A549 (cell line): ENCODE measurements at regions not wholly inside any gene's neighbourhood (a gene's known extent, or its start where the extent isn't known, plus 50 kb on each side); places are given as distances from the start of the nearest gene placed in this dataset.

Experiments
- ATAC-seq, 2 experiments: fragments of 200-7000 bp in 1 of 2; fragments of >200 bp in 1 of 2; cut with Nextera tagmentation in 1 of 2; cut with Tn5 transposase in 1 of 2; 3 replicates each; pipeline versions ENCODE4 v1.8.0 to v1.9.1; 2018 to 2020; ENCODE audit warnings: mild to moderate bottlenecking in 1 of 2, moderate library complexity in 1 of 2
- CTCF ChIA-PET: fragments of 300-600 bp; sonication (Branson Sonifier 250); formaldehyde crosslinking; extraction: SDS; loops from one replicate; lab custom pipeline; 2021; ENCODE audit warnings: antibody characterized with exemption, inconsistent platforms; lab: Yijun Ruan, JAX
- POLR2A ChIA-PET: fragments of 350-600 bp; formaldehyde crosslinking; extraction: SDS; loops from one replicate; lab custom pipeline; 2021; ENCODE audit warnings: antibody characterized with exemption, inconsistent platforms; lab: Yijun Ruan, JAX
- DNase-seq, 2 experiments: peaks; one replicate each; pipeline versions ENCODE4 v3.0.0 to v3.0.0-alpha.2; 2011 to 2016; ENCODE audit warnings: low read depth in 1 of 2, low spot score in 1 of 2
- FAIRE-seq: peaks from 2 replicates; lab custom pipeline; 2011; peaks lifted over from hg19 to GRCh38; lab: Jason Lieb, UNC
- H3K27ac ChIP-seq, 2 experiments: fragments of >200 bp; sonication (Bioruptor Twin); formaldehyde crosslinking; 3 replicates each; pipeline ENCODE4 v1.5.1; 2016 to 2017
- H3K4me1 ChIP-seq: fragments of >200 bp; sonication (Bioruptor Twin); formaldehyde crosslinking; 3 replicates; pipeline ENCODE4 v1.6.1; 2016
- H3K4me2 ChIP-seq: fragments of >200 bp; sonication (Bioruptor Twin); formaldehyde crosslinking; 3 replicates; pipeline ENCODE4 v1.6.1; 2016
- H3K4me3 ChIP-seq: fragments of >200 bp; sonication (Bioruptor Twin); formaldehyde crosslinking; 3 replicates; pipeline ENCODE4 v1.5.1; 2016
- H3K9me3 ChIP-seq: fragments of >200 bp; sonication (Bioruptor Twin); formaldehyde crosslinking; 3 replicates; pipeline ENCODE4 v1.6.1; 2016
- CHD2 ChIP-seq: fragments of 150-350 bp; IDR thresholded peaks from 2 replicates; pipeline ENCODE4 v1.6.1; 2014; ENCODE audit warnings: low read length; ENCODE audit not compliant: partially characterized antibody
- CHD4 ChIP-seq: fragments of 200-600 bp; sonication (generic); IDR thresholded peaks from 2 replicates; pipeline ENCODE4 v1.6.1; 2016; ENCODE audit warnings: antibody characterized with exemption, mild to moderate bottlenecking, borderline replicate concordance
- EHF ChIP-seq: fragments of 250-450 bp; sonication (Bioruptor Pico); IDR thresholded peaks from 2 replicates; pipeline ENCODE4 v1.5.0; 2020; ENCODE audit warnings: mild to moderate bottlenecking
- EHMT2 ChIP-seq: fragments of 200-600 bp; sonication (generic); IDR thresholded peaks from 2 replicates; pipeline ENCODE4 v1.6.1; 2016; ENCODE audit warnings: antibody characterized with exemption, low read depth, mild to moderate bottlenecking, moderate library complexity
- ESRRA ChIP-seq: fragments of 150-350 bp; IDR thresholded peaks from 2 replicates; pipeline ENCODE4 v1.6.1; 2014; ENCODE audit warnings: mild to moderate bottlenecking, low read length, borderline replicate concordance
- FOSB ChIP-seq: fragments of 250-450 bp; sonication (Bioruptor Pico); IDR thresholded peaks from 2 replicates; pipeline ENCODE4 v1.5.0; 2020; ENCODE audit warnings: mild to moderate bottlenecking, moderate library complexity
- FOSL2 ChIP-seq, 2 experiments: fragments of 450-650 bp in 1 of 2; fragments of >200 bp in 1 of 2; sonication (Bioruptor Twin) in 1 of 2; formaldehyde crosslinking; IDR thresholded peaks; 2 replicates each; pipeline versions ENCODE4 v1.5.0 to v1.6.1; 2016 to 2020; ENCODE audit warnings: mild to moderate bottlenecking in 1 of 2, moderate library complexity in 1 of 2
- FOXS1 ChIP-seq: fragments of 250-450 bp; sonication (Bioruptor Pico); IDR thresholded peaks from 2 replicates; pipeline ENCODE4 v1.5.0; 2020; ENCODE audit warnings: mild to moderate bottlenecking, moderate library complexity
- HDAC2 ChIP-seq: fragments of 200-600 bp; sonication (generic); IDR thresholded peaks from 2 replicates; pipeline ENCODE4 v1.6.1; 2016
- KDM1A ChIP-seq: fragments of 200-600 bp; sonication (generic); IDR thresholded peaks from 2 replicates; pipeline ENCODE4 v1.6.1; 2016; ENCODE audit warnings: low read depth, mild to moderate bottlenecking
- NPAS2 ChIP-seq: fragments of 250-450 bp; sonication (Bioruptor Pico); IDR thresholded peaks from 2 replicates; pipeline ENCODE4 v1.8.0; 2022; ENCODE audit warnings: mild to moderate bottlenecking, moderate library complexity, borderline replicate concordance
- POLR2A ChIP-seq: IDR thresholded peaks from 2 replicates; pipeline ENCODE4 v1.6.1; 2012; ENCODE audit warnings: mild to moderate bottlenecking, low read length
- RAD21 ChIP-seq, 2 experiments: fragments of >200 bp in 1 of 2; sonication (Bioruptor Twin) in 1 of 2; formaldehyde crosslinking in 1 of 2; IDR thresholded peaks in 1 of 2; conservative IDR thresholded peaks in 1 of 2; 2 replicates in 1 of 2; 3 replicates in 1 of 2; pipeline ENCODE4 v1.6.1; 2012 to 2018; ENCODE audit warnings: inconsistent platforms in 1 of 2
- TFCP2L1 ChIP-seq: fragments of 250-450 bp; sonication (Bioruptor Pico); IDR thresholded peaks from 2 replicates; pipeline ENCODE4 v1.5.0; 2021; ENCODE audit warnings: mild to moderate bottlenecking
- ZSCAN20 ChIP-seq: fragments of 250-450 bp; sonication (Bioruptor Pico); IDR thresholded peaks from 2 replicates; pipeline ENCODE4 v1.8.0; 2022; ENCODE audit warnings: mild to moderate bottlenecking, moderate library complexity
- WGBS: methylation state at CpG from one replicate; pipeline ENCODE4 v1.1.6; 2017; ENCODE audit errors: missing lambda C conversion rate; 5-methylcytosine and 5-hydroxymethylcytosine counted together
- TF ChIP-seq, protein P1 (sequence below): fragments of >200 bp; sonication (Bioruptor Twin); formaldehyde crosslinking; IDR thresholded peaks from 2 replicates; pipeline ENCODE4 v1.6.1; 2016
- TF ChIP-seq, protein P2 (sequence below): fragments of >200 bp; sonication (Bioruptor Twin); formaldehyde crosslinking; IDR thresholded peaks from 3 replicates; pipeline ENCODE4 v1.5.1; 2016
- TF ChIP-seq, protein P3 (sequence below): fragments of 250-450 bp; sonication (Bioruptor Pico); IDR thresholded peaks from 2 replicates; pipeline ENCODE4 v1.5.0; 2020; ENCODE audit warnings: low read depth, mild to moderate bottlenecking, moderate library complexity
- TF ChIP-seq, protein P4 (sequence below): fragments of 250-450 bp; sonication (Bioruptor Pico); IDR thresholded peaks from 2 replicates; pipeline ENCODE4 v1.5.0; 2021; ENCODE audit warnings: mild to moderate bottlenecking, moderate library complexity, borderline replicate concordance
- TF ChIP-seq, protein P5 (sequence below): IDR thresholded peaks from 2 replicates; pipeline ENCODE4 v1.6.1; 2012; ENCODE audit warnings: low read depth, borderline replicate concordance

DNA sequence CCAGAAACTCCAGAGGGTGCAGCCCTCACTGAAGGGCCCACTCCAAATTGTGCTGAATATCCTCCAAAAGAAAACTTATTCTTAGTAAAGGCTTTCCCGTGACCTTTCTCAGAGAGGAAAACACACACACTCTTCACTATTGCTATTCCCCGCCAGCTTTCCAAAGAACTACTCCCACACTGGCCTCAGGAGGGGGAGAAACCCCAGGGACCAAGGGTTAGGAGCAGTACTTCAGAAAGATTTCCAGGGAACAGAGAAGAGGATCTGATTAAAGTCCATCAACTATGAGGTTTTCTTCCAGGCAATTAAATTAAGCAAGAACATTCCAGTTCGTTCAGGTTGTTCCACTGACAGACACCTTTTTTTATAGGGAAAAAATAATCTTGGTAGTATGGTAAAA, 150.2 kb downstream of the TTC32 start (continued):
- TF ChIP-seq, protein P1, sequence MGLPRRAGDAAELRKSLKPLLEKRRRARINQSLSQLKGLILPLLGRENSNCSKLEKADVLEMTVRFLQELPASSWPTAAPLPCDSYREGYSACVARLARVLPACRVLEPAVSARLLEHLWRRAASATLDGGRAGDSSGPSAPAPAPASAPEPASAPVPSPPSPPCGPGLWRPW: no peak
- TF ChIP-seq POLR2A: no peak
- no peak for TF ChIP-seq EHMT2
- no peak for TF ChIP-seq RAD21 (conservative IDR thresholded peaks at IDR 0.05 in 1 of 2, IDR thresholded peaks at IDR 0.05 in 1 of 2)
- TF ChIP-seq FOSL2 (IDR thresholded peaks at IDR 0.05): no peak
- TF ChIP-seq FOSL2 (CRISPR knock-in tag; IDR thresholded peaks at IDR 0.05): no peak
- TF ChIP-seq FOSB (CRISPR knock-in tag): no peak
- TF ChIP-seq, all 56 proteins: peak for 0

DNA sequence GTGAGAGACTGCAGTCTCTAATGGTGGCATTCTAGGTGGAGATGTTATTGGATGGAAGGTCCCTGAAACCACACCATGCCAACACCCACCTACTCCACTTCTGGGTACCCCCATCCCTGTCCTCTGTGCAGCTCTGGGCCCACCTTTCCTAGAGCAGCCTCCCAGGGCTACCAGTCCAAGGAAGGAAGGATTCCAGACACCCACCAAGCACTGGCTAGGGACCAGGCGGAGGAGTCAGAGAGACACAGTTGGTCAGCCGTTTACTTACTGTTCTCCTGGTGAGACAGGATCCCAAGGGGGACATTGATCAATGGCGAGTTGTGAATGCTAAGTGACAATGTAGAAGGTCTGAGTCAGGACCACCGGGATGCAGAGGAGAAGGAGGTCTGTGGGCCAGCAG, 151.6 kb downstream of the TTC32 start:
- H3K4me1 ChIP-seq: no peaks in the 10 kb centered on the region
- ChIA-PET CTCF (no interaction called here), POLR2A (no interaction called here)
- DNase-seq (no peak), FAIRE-seq (no peak), ATAC-seq (no peak)
- no peak overlapping the region for H3K4me2 ChIP-seq
- 54% methylated on average over 4 of the region's 4 CpGs for WGBS
- TF ChIP-seq FOXS1 (CRISPR knock-in tag) (no peak), ZSCAN20 (CRISPR knock-in tag) (no peak), RAD21 (conservative IDR thresholded peaks at IDR 0.05 in 1 of 2, IDR thresholded peaks at IDR 0.05 in 1 of 2) (no peak), NPAS2 (CRISPR knock-in tag) (no peak), CHD4 (no peak), HDAC2 (no peak), KDM1A (no peak), ESRRA (no peak), TFCP2L1 (CRISPR knock-in tag) (no peak), FOSL2 (IDR thresholded peaks at IDR 0.05) (no peak), FOSL2 (CRISPR knock-in tag; IDR thresholded peaks at IDR 0.05) (no peak)
- TF ChIP-seq, protein P2, sequence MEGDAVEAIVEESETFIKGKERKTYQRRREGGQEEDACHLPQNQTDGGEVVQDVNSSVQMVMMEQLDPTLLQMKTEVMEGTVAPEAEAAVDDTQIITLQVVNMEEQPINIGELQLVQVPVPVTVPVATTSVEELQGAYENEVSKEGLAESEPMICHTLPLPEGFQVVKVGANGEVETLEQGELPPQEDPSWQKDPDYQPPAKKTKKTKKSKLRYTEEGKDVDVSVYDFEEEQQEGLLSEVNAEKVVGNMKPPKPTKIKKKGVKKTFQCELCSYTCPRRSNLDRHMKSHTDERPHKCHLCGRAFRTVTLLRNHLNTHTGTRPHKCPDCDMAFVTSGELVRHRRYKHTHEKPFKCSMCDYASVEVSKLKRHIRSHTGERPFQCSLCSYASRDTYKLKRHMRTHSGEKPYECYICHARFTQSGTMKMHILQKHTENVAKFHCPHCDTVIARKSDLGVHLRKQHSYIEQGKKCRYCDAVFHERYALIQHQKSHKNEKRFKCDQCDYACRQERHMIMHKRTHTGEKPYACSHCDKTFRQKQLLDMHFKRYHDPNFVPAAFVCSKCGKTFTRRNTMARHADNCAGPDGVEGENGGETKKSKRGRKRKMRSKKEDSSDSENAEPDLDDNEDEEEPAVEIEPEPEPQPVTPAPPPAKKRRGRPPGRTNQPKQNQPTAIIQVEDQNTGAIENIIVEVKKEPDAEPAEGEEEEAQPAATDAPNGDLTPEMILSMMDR: no peak
- TF ChIP-seq, protein P3, sequence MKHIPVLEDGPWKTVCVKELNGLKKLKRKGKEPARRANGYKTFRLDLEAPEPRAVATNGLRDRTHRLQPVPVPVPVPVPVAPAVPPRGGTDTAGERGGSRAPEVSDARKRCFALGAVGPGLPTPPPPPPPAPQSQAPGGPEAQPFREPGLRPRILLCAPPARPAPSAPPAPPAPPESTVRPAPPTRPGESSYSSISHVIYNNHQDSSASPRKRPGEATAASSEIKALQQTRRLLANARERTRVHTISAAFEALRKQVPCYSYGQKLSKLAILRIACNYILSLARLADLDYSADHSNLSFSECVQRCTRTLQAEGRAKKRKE (CRISPR knock-in tag): no peak
- no peak overlapping the region; a peak in 1 of 6 replicates for H3K27ac ChIP-seq
- H3K4me3 ChIP-seq: no peak overlapping the region
- H3K9me3 ChIP-seq: no peaks in the 10 kb centered on the region

DNA sequence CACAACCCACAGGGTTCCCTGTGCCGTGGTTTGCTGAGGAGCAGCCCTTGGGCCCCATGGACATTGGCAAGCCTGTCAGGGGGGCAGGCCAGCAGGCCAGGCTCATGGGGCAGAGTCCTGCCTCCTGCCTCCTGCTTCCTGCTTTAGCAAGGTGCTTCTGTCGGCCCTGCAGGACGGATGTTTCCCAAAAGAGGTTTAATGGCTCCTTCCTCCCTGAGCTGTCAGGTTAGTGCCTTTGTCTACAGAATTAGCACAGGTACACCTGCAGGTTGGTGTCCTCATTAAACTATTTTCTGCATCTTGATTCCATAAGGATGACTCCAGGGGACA, 152.3 kb downstream of the TTC32 start:
- TF ChIP-seq, protein P4, sequence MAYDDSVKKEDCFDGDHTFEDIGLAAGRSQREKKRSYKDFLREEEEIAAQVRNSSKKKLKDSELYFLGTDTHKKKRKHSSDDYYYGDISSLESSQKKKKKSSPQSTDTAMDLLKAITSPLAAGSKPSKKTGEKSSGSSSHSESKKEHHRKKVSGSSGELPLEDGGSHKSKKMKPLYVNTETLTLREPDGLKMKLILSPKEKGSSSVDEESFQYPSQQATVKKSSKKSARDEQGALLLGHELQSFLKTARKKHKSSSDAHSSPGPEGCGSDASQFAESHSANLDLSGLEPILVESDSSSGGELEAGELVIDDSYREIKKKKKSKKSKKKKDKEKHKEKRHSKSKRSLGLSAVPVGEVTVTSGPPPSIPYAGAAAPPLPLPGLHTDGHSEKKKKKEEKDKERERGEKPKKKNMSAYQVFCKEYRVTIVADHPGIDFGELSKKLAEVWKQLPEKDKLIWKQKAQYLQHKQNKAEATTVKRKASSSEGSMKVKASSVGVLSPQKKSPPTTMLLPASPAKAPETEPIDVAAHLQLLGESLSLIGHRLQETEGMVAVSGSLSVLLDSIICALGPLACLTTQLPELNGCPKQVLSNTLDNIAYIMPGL (CRISPR knock-in tag): no peak
- TF ChIP-seq HDAC2: no peak
- TF ChIP-seq EHF (CRISPR knock-in tag): no peak
- TF ChIP-seq, protein P5, sequence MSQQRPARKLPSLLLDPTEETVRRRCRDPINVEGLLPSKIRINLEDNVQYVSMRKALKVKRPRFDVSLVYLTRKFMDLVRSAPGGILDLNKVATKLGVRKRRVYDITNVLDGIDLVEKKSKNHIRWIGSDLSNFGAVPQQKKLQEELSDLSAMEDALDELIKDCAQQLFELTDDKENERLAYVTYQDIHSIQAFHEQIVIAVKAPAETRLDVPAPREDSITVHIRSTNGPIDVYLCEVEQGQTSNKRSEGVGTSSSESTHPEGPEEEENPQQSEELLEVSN: no peak
- no peak for TF ChIP-seq CHD2
- no peak overlapping the region for H3K4me3 ChIP-seq
- no peak overlapping the region for H3K27ac ChIP-seq
- WGBS: 68% methylated on average over 3 of the region's 3 CpGs
- DNase-seq: no peak
- FAIRE-seq: no peak
- ATAC-seq: no peak
- H3K4me1 ChIP-seq: no peaks in the 10 kb centered on the region
- POLR2A ChIA-PET: no interaction called here
- H3K9me3 ChIP-seq: no peaks in the 10 kb centered on the region
- CTCF ChIA-PET: interaction anchor here (1.4 kb wide), 1 partner anchor 11 kb away, joined by 3 read pairs; no protein-coding TSS in a partner anchor
- no peak overlapping the region for H3K4me2 ChIP-seq
